Nephron (organoid): ENCODE measurements at regions not wholly inside any gene's neighbourhood (a gene's known extent, or its start where the extent isn't known, plus 50 kb on each side); places are given as distances from the start of the nearest gene placed in this dataset.

ENCODE experiments used
- H3K27ac Mint-ChIP-seq, 3 experiments: 2 replicates each; pipeline ENCODE4 v1.8.0; 2020; ENCODE audit warnings: mixed read lengths in 3 of 3, mild to moderate bottlenecking in 2 of 3, moderate library complexity in 1 of 3
- H3K27me3 Mint-ChIP-seq: 2 replicates; pipeline ENCODE4 v1.8.0; 2021; ENCODE audit warnings: low read depth, mild to moderate bottlenecking, moderate library complexity, mixed read lengths
- H3K36me3 Mint-ChIP-seq: 2 replicates; pipeline ENCODE4 v1.8.0; 2020; ENCODE audit warnings: low read depth, mixed read lengths
- H3K4me1 Mint-ChIP-seq: 2 replicates; pipeline ENCODE4 v1.8.0; 2020; ENCODE audit warnings: mixed read lengths
- H3K4me3 Mint-ChIP-seq, 3 experiments: 2 replicates each; pipeline ENCODE4 v1.8.0; 2020; ENCODE audit warnings: mild to moderate bottlenecking in 3 of 3, mixed read lengths in 3 of 3, moderate library complexity in 2 of 3
- H3K9me3 Mint-ChIP-seq: 2 replicates; pipeline ENCODE4 v1.8.0; 2020; ENCODE audit warnings: mixed read lengths
- CTCF ChIP-seq, 3 experiments: fragments of 200-600 bp; sonication (generic); IDR thresholded peaks; one replicate each; pipeline ENCODE4 v1.5.0; 2021; ENCODE audit warnings: antibody characterized with exemption in 3 of 3; ENCODE audit not compliant: unreplicated experiment in 3 of 3

- no peak overlapping the region for H3K4me3 Mint-ChIP-seq
- no peak for TF ChIP-seq CTCF (IDR thresholded peaks at IDR 0.05; ENCODE audit: unreplicated experiment in 3 of 3)
- H3K9me3 Mint-ChIP-seq: peaks cover 12% of the 10 kb centered on the region
- H3K27ac Mint-ChIP-seq: no peak overlapping the region
- no peaks in the 10 kb centered on the region for H3K27me3 Mint-ChIP-seq
- no peaks in the 10 kb centered on the region for H3K4me1 Mint-ChIP-seq
- no peaks in the 10 kb centered on the region for H3K36me3 Mint-ChIP-seq
Measured at GRCh38 chr6:142537612-142538478, 236.0 kb downstream of the ADGRG6 start.

DNA sequence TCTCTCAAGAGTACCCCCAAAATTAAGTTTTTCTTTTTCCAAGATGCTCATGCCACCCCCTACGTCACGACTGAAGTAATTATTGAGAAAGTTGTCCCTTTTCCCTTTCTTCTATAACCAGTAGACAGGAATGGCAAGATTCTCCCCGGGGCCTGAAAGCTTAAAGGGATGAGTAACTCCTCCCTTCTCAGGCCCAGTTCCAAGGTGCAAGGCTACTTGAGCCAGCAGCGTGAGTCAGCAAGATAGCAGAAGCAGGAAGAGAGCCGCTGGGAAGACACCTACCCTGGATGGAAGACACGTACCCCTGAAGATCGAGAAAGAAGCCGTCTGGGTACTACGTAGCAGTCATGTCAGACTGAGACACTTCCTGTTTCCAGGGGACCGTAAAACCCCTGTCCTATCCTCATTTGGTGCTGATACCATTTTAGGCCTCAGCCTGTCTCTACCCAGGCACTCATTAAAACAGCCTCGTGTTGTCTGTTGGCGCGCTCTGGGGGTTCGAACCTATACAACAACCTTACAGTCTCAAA, 241.0 kb downstream of the ADGRG6 start:
- TF ChIP-seq CTCF (IDR thresholded peaks at IDR 0.05; ENCODE audit: unreplicated experiment in 3 of 3): no peak

GRCh38 chr6:142543606-142544005, 241.8 kb downstream of the ADGRG6 start:
- no peak overlapping the region for H3K4me3 Mint-ChIP-seq
- H3K27me3 Mint-ChIP-seq: no peaks in the 10 kb centered on the region
- H3K9me3 Mint-ChIP-seq: no peaks in the 10 kb centered on the region
- no peaks in the 10 kb centered on the region for H3K36me3 Mint-ChIP-seq
- H3K27ac Mint-ChIP-seq: no peak overlapping the region
- no peak for TF ChIP-seq CTCF (IDR thresholded peaks at IDR 0.05; ENCODE audit: unreplicated experiment in 3 of 3)
- H3K4me1 Mint-ChIP-seq: no peaks in the 10 kb centered on the region

More for the DNA sequence above, 241.0 kb downstream of the ADGRG6 start:
- Mint-ChIP-seq H3K4me1 (no peaks in the 10 kb centered on the region), H3K4me3 (no peak overlapping the region), H3K9me3 (no peaks in the 10 kb centered on the region), H3K36me3 (no peaks in the 10 kb centered on the region), H3K27me3 (no peaks in the 10 kb centered on the region), H3K27ac (no peak overlapping the region)

GRCh38 chr6:142544199-142544838, 242.5 kb downstream of the ADGRG6 start:
- no peak for TF ChIP-seq CTCF (IDR thresholded peaks at IDR 0.05; ENCODE audit: unreplicated experiment in 3 of 3)
- no peaks in the 10 kb centered on the region for H3K27me3 Mint-ChIP-seq
- H3K4me1 Mint-ChIP-seq: no peaks in the 10 kb centered on the region
- no peak overlapping the region for H3K4me3 Mint-ChIP-seq
- H3K36me3 Mint-ChIP-seq: no peaks in the 10 kb centered on the region
- H3K27ac Mint-ChIP-seq: no peak overlapping the region
- no peaks in the 10 kb centered on the region for H3K9me3 Mint-ChIP-seq

- no peaks in the 10 kb centered on the region for H3K4me1 Mint-ChIP-seq
- no peak overlapping the region for H3K4me3 Mint-ChIP-seq
- H3K36me3 Mint-ChIP-seq: no peaks in the 10 kb centered on the region
- TF ChIP-seq CTCF (IDR thresholded peaks at IDR 0.05; ENCODE audit: unreplicated experiment in 3 of 3): no peak
- H3K27me3 Mint-ChIP-seq: no peaks in the 10 kb centered on the region
- no peaks in the 10 kb centered on the region for H3K9me3 Mint-ChIP-seq
- H3K27ac Mint-ChIP-seq: no peak overlapping the region
Measured at GRCh38 chr6:142545147-142545546, 243.3 kb downstream of the ADGRG6 start.
